Activated naive CD8-positive, alpha-beta T cell treated with anti-CD3 and anti-CD28 coated beads, Interleukin-2, amount 10 ng/mL, durations not matched to agents 7 days and 5 days (primary cell): ENCODE measurements at regions not wholly inside any gene's neighbourhood (a gene's known extent, or its start where the extent isn't known, plus 50 kb on each side); places are given as distances from the start of the nearest gene placed in this dataset.
"Not testable (repeated sequence)": the region's sequence is repeated elsewhere in the genome, so short reads cannot be mapped to it uniquely, and the experiment has no call there.

Source experiments
- ATAC-seq: fragments of 150-1000 bp; cut with Tn5 transposase; one replicate; pipeline ENCODE4 v1.10.0; 2021; ENCODE audit warnings: low read depth, moderate library complexity
- POLR2A ChIA-PET: fragments of 350-600 bp; sonication (Branson Sonifier 250); formaldehyde crosslinking; loops from one replicate; lab custom pipeline; 2021; ENCODE audit warnings: antibody characterized with exemption; lab: Charles Lee
- DNase-seq: peaks from one replicate; pipeline ENCODE4 v3.0.0; 2021
- H3K27ac Mint-ChIP-seq: one replicate; pipeline ENCODE4 v1.8.0; 2022; ENCODE audit warnings: mild to moderate bottlenecking, mixed read lengths
- H3K27me3 Mint-ChIP-seq: one replicate; pipeline ENCODE4 v1.8.0; 2022; ENCODE audit warnings: mild to moderate bottlenecking, moderate library complexity, mixed read lengths
- H3K36me3 Mint-ChIP-seq: one replicate; pipeline ENCODE4 v1.8.0; 2021; ENCODE audit warnings: mild to moderate bottlenecking, mixed read lengths
- H3K4me1 Mint-ChIP-seq: one replicate; pipeline ENCODE4 v1.8.0; 2021; ENCODE audit warnings: mixed read lengths
- H3K4me3 Mint-ChIP-seq: one replicate; pipeline ENCODE4 v1.8.0; 2022; ENCODE audit warnings: mild to moderate bottlenecking, moderate library complexity, mixed read lengths
- H3K9me3 Mint-ChIP-seq: one replicate; pipeline ENCODE4 v1.8.0; 2021; ENCODE audit warnings: mixed read lengths

DNA sequence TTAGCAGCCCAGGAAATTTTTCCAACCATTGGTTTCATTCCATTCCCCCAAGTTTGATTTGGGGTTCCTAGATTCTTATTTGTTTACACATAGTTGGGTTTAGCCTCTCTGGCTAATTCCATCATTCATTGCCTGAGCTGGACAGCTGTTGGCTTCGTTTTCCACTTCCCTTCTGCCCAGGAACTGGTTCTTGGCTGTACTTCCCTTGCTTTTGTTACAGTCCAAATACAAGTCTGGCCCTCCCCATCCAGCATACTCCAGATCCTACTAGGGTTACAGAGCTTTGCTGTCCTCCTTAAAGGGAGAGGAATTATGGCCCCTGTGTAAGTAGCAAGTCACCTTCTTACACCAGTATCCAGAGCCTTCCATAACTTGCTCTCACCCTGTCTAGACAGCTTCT, 356.3 kb downstream of the FAT3 start:
- no peak for ATAC-seq
- Mint-ChIP-seq H3K36me3 (no peaks in the 10 kb centered on the region), H3K27me3 (peaks cover 3% of the 10 kb centered on the region)

DNA sequence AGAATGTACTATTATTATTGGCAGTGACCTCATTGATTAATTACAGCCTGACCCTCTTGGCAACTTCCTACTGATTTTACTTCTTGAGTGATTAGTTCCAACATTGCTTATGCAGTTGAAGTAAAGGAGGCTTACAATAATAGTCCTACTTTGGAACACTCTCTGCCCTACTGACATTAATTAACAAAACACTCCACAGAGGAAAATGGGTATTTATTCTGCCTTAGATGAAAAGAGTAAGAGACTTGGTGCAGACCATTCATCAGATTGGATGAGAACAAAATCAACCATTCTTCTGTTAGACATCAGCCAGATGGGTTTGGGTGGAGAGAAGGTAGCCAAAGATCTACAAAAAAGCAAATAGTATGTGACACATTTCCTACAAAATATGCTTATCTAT, 363.8 kb downstream of the FAT3 start:
- ATAC-seq (no peak), DNase-seq (no peak)
- no peak overlapping the region for H3K27ac Mint-ChIP-seq
- no peaks in the 10 kb centered on the region for H3K4me1 Mint-ChIP-seq
- no peak overlapping the region for H3K4me3 Mint-ChIP-seq
- H3K9me3 Mint-ChIP-seq = no peaks in the 10 kb centered on the region
- peaks cover 3% of the 10 kb centered on the region for H3K27me3 Mint-ChIP-seq
- POLR2A ChIA-PET = no interaction called here
- H3K36me3 Mint-ChIP-seq = no peaks in the 10 kb centered on the region

More for the DNA sequence above, 356.3 kb downstream of the FAT3 start:
- DNase-seq = no peak
- Mint-ChIP-seq H3K9me3 (no peaks in the 10 kb centered on the region), H3K4me3 (no peak overlapping the region), H3K27ac (no peak overlapping the region), H3K4me1 (no peaks in the 10 kb centered on the region)
- POLR2A ChIA-PET = no interaction called here

- Mint-ChIP-seq H3K4me1 (no peaks in the 10 kb centered on the region), H3K27ac (no peak overlapping the region), H3K36me3 (no peaks in the 10 kb centered on the region), H3K27me3 (peaks cover 3% of the 10 kb centered on the region), H3K9me3 (no peaks in the 10 kb centered on the region), H3K4me3 (no peak overlapping the region)
- DNase-seq (no peak), ATAC-seq (no peak)
- POLR2A ChIA-PET = no interaction called here
Observed at GRCh38 chr11:92589512-92589911, 364.9 kb downstream of the FAT3 start.

- Mint-ChIP-seq H3K27me3 (no peaks in the 10 kb centered on the region), H3K9me3 (no peaks in the 10 kb centered on the region), H3K4me3 (no peak overlapping the region), H3K36me3 (no peaks in the 10 kb centered on the region), H3K4me1 (no peaks in the 10 kb centered on the region), H3K27ac (no peak overlapping the region)
- DNase-seq (no peak), ATAC-seq (no peak)
- POLR2A ChIA-PET = no interaction called here
Observed at GRCh38 chr11:92591521-92591920, 366.9 kb downstream of the FAT3 start.

- POLR2A ChIA-PET = no interaction called here
- Mint-ChIP-seq H3K36me3 (no peaks in the 10 kb centered on the region), H3K4me3 (no peak overlapping the region), H3K9me3 (no peaks in the 10 kb centered on the region), H3K27me3 (no peaks in the 10 kb centered on the region), H3K27ac (no peak overlapping the region), H3K4me1 (no peaks in the 10 kb centered on the region)
- ATAC-seq (no peak), DNase-seq (no peak)
Observed at GRCh38 chr11:92594251-92594650, 369.6 kb downstream of the FAT3 start.

DNA sequence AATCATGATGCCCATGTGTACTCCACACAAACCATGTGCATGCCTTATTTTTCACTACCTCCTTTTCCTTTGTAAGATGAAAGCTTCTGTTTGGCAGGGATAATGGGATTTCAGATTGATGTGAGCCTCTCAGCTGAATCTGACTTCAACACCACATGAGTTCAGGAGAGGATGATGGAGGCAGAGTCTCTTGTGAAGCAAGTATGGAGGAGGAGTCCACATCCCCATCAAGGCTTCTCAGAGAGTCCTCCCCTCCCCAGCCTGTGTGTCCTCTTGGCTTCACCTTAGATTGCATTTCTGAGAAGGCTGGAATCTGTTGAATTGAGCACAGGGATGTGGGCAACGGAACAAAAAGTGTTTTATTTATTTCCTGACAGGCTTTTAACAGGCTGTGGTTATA, 370.4 kb downstream of the FAT3 start:
- DNase-seq (no peak), ATAC-seq (no peak)
- H3K36me3 Mint-ChIP-seq = no peaks in the 10 kb centered on the region
- no peaks in the 10 kb centered on the region for H3K9me3 Mint-ChIP-seq
- no peaks in the 10 kb centered on the region for H3K27me3 Mint-ChIP-seq
- H3K27ac Mint-ChIP-seq = no peak overlapping the region
- H3K4me1 Mint-ChIP-seq = no peaks in the 10 kb centered on the region
- POLR2A ChIA-PET = no interaction called here
- H3K4me3 Mint-ChIP-seq = no peak overlapping the region

DNA sequence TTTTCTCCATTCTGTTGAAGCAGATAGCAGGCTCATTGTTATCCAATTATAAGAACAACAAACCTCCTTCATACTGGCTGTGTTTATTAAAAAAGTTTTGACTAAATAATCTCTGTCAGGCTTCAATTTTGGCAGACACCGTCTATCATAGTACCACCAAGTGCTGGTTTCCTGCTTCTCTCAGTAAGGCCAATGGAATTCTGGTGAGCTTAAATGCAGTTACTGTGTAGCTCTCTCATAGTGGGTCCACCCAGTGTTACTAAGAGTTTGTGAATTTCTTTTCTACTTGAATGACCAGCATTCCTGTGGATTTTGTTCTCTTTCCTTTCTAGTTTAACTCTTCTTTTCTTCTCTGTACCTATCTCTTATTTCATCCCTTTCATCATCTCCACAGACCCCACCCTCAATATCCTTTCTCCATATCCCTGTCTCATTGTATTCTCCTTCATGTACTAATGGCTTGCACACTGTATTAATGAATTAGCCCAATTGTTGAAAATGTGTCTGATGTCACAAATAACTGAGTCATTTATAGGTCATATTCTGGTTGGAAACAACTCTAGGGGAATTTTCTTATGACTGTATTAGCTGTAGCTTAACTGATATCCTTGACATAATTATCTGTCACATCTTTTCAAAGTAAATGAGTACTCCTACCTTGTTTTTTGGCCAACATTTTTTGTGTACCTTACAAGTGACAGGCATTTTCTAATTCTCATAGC, 372.1 kb downstream of the FAT3 start:
- Mint-ChIP-seq H3K36me3 (no peaks in the 10 kb centered on the region), H3K27me3 (no peaks in the 10 kb centered on the region), H3K9me3 (no peaks in the 10 kb centered on the region), H3K4me3 (no peak overlapping the region), H3K4me1 (no peaks in the 10 kb centered on the region), H3K27ac (no peak overlapping the region)
- ATAC-seq (no peak), DNase-seq (no peak)
- POLR2A ChIA-PET = no interaction called here

DNA sequence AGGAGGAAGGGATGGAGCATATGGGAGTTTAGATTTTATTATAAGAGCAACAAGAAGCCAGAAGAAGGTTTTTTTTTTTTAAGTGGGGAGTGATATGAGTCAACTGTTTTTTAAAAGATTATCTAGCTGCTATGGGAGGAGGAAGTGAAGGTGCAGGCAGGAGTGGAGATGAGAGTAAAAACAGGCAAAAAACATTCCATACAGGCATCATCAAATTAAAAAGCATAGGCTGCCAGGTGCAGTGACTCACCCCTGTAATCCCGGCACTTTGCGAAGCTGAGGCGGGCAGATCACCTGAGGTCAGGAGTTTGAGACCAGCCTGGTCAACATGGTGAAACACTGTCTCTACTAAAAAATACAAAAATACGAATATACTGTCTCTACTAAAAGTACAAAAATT, 368.4 kb upstream of the MTNR1B start:
- no peak overlapping the region for H3K27ac Mint-ChIP-seq
- no peaks in the 10 kb centered on the region for H3K4me1 Mint-ChIP-seq
- ATAC-seq = no peak
- H3K4me3 Mint-ChIP-seq = no peak overlapping the region
- H3K36me3 Mint-ChIP-seq = no peaks in the 10 kb centered on the region
- H3K9me3 Mint-ChIP-seq = peaks cover 1% of the 10 kb centered on the region
- POLR2A ChIA-PET = no interaction called here
- no peak for DNase-seq
- no peaks in the 10 kb centered on the region for H3K27me3 Mint-ChIP-seq

DNA sequence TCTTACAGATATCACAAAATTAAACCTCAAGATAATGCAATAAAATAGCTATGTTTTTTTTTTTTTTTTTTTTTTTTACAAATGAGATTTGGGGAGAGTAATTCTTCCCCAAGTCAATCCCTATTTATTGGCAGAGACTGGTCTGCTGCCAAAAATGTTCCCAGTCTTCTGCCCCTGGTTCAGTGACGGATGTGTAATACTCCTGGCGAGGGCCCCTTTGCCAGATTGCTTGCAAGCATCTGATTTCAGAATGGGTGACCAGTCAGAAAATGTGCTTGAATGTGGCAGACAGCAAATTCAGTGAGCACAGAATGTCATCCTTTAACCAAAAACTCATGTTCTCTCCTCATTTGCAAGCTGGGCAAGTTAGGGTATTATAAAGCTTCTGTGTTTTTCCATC, 363.8 kb upstream of the MTNR1B start:
- peaks cover 1% of the 10 kb centered on the region for H3K9me3 Mint-ChIP-seq
- DNase-seq = no peak
- H3K27ac Mint-ChIP-seq = no peak overlapping the region
- no peaks in the 10 kb centered on the region for H3K36me3 Mint-ChIP-seq
- ATAC-seq = no peak
- no peak overlapping the region for H3K4me3 Mint-ChIP-seq
- no peaks in the 10 kb centered on the region for H3K4me1 Mint-ChIP-seq
- POLR2A ChIA-PET = no interaction called here
- no peaks in the 10 kb centered on the region for H3K27me3 Mint-ChIP-seq

DNA sequence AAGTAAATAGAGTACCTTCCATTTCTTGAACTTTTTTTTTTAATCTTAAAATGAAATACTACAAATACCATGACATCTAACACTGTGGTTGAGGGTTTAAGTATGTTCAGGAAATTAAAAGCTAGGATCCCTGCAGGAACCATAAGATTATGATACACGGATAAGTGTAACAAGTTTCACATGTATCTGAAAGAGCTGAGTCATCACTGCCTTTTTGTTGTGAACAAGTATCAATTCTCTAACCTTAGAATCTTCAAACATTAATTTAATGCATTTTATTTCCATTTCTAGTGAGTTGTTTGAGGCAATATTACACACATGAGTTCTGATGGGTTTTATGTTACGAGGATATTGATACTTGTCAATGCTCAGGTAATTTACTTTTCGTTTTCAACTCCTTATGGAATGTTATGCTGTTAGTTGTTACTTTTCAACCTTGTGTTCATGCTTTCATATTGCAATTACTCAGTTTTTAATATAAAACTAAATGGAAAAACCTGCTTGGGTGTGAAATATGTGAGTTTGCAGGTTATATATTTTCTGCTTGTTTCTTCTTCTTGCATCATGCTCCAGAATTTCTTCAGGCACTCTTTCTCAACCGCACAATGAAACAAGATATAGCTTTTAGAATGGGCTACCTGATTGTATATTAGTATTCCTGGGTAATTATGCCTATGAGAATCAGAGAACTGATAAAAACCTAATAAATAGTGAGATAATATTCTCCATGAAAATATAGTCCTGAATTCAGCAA, 361.3 kb upstream of the MTNR1B start:
- ATAC-seq = no peak
- DNase-seq = no peak
- H3K9me3 Mint-ChIP-seq = peaks cover 1% of the 10 kb centered on the region

DNA sequence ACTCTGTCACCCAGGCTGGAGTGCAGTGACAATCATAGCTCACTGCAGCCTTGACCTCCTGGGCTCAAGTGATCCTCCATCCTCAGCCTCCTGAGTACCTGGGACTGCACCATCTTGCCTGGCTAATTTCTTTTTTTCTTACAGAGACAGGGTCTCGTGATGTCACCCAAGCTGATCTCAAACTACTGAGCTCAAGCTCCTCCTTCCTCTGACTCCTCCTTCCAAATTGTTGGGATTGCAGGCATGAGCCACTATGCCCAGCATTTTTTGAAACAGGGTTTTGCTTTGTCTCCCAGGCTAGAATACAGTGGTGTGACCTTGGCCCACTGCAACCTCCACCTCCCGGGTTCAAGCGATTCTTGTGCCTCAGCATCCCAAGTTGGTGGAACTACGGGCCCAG, 358.3 kb upstream of the MTNR1B start:
- ATAC-seq = no peak
- POLR2A ChIA-PET = no interaction called here
- no peak overlapping the region for H3K4me3 Mint-ChIP-seq
- no peaks in the 10 kb centered on the region for H3K9me3 Mint-ChIP-seq
- no peaks in the 10 kb centered on the region for H3K4me1 Mint-ChIP-seq
- no peaks in the 10 kb centered on the region for H3K27me3 Mint-ChIP-seq
- no peaks in the 10 kb centered on the region for H3K36me3 Mint-ChIP-seq
- no peak for DNase-seq
- H3K27ac Mint-ChIP-seq = no peak overlapping the region

More for the DNA sequence above, 361.3 kb upstream of the MTNR1B start:
- H3K4me3 Mint-ChIP-seq = no peak overlapping the region
- H3K27ac Mint-ChIP-seq = no peak overlapping the region
- no peaks in the 10 kb centered on the region for H3K4me1 Mint-ChIP-seq
- POLR2A ChIA-PET = no interaction called here
- no peaks in the 10 kb centered on the region for H3K27me3 Mint-ChIP-seq
- no peaks in the 10 kb centered on the region for H3K36me3 Mint-ChIP-seq

- DNase-seq, POLR2A ChIA-PET, H3K4me1 Mint-ChIP-seq, H3K27ac Mint-ChIP-seq, H3K9me3 Mint-ChIP-seq, H3K36me3 Mint-ChIP-seq, H3K4me3 Mint-ChIP-seq, ATAC-seq, H3K27me3 Mint-ChIP-seq: not testable (repeated sequence)
Observed at GRCh38 chr11:92618020-92618419, 351.4 kb upstream of the MTNR1B start.

GRCh38 chr11:92623055-92623454, 346.4 kb upstream of the MTNR1B start:
- no peaks in the 10 kb centered on the region for H3K4me1 Mint-ChIP-seq
- no peak overlapping the region for H3K27ac Mint-ChIP-seq
- POLR2A ChIA-PET = no interaction called here
- no peak overlapping the region for H3K4me3 Mint-ChIP-seq
- DNase-seq (no peak), ATAC-seq (no peak)
- no peaks in the 10 kb centered on the region for H3K36me3 Mint-ChIP-seq
- H3K9me3 Mint-ChIP-seq = peaks cover 4% of the 10 kb centered on the region
- H3K27me3 Mint-ChIP-seq = no peaks in the 10 kb centered on the region

GRCh38 chr11:92625894-92626293, 343.6 kb upstream of the MTNR1B start:
- no peak for ATAC-seq
- POLR2A ChIA-PET = no interaction called here
- no peaks in the 10 kb centered on the region for H3K36me3 Mint-ChIP-seq
- no peaks in the 10 kb centered on the region for H3K9me3 Mint-ChIP-seq
- no peak overlapping the region for H3K4me3 Mint-ChIP-seq
- no peak overlapping the region for H3K27ac Mint-ChIP-seq
- H3K27me3 Mint-ChIP-seq = no peaks in the 10 kb centered on the region
- H3K4me1 Mint-ChIP-seq = no peaks in the 10 kb centered on the region
- DNase-seq = no peak
